IgD-negative memory B cell (primary cell): ENCODE measurements at regions not wholly inside any gene's neighbourhood (a gene's known extent, or its start where the extent isn't known, plus 50 kb on each side); places are given as distances from the start of the nearest gene placed in this dataset.

ENCODE experiments used
- H3K27ac Mint-ChIP-seq, 3 donors: one replicate each; pipeline ENCODE4 v1.8.0; 2020 to 2022; ENCODE audit warnings: mild to moderate bottlenecking in 3 of 3, mixed read lengths in 3 of 3, moderate library complexity in 1 of 3
- H3K27me3 Mint-ChIP-seq: one replicate; pipeline ENCODE4 v1.8.0; 2021; ENCODE audit warnings: mixed read lengths
- H3K36me3 Mint-ChIP-seq: one replicate; pipeline ENCODE4 v1.8.0; 2020; ENCODE audit warnings: mild to moderate bottlenecking, mixed read lengths
- H3K4me1 Mint-ChIP-seq, 3 donors: one replicate each; pipeline ENCODE4 v1.8.0; 2020 to 2022; ENCODE audit warnings: mixed read lengths in 3 of 3, mild to moderate bottlenecking in 1 of 3
- H3K4me3 Mint-ChIP-seq, 4 donors: one replicate each; pipeline ENCODE4 v1.8.0; 2020 to 2022; ENCODE audit warnings: mild to moderate bottlenecking in 4 of 4, mixed read lengths in 4 of 4, moderate library complexity in 3 of 4
- H3K9me3 Mint-ChIP-seq, 3 donors: one replicate each; pipeline ENCODE4 v1.8.0; 2020 to 2021; ENCODE audit warnings: mixed read lengths in 3 of 3, mild to moderate bottlenecking in 1 of 3

DNA sequence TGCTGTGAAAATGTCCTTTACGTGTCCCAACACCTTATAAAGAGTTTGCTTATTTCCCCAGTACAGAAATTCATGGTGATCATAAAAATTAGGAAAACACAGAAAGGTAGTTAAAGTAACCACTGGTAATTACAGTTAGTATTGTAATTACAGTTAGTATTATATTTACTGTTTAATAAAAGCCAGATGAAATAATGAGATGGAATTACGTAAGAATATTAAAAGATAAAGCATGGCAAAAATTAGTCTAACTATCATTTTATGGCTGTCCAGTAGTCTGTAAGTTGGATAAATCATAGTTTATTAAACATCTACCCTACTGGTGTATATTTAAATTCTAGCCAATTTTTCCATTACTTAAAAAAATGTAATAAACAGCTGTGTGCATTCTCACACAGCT lies 638.8 kb downstream of the ACTR3B start:
- Mint-ChIP-seq H3K4me1 (no peaks in the 10 kb centered on the region), H3K27me3 (no peaks in the 10 kb centered on the region), H3K4me3 (no peak overlapping the region), H3K27ac (no peak overlapping the region), H3K9me3 (peaks cover 0 to 24% (median 3%) of the 10 kb centered on the region in 3 donors), H3K36me3 (peaks cover 2% of the 10 kb centered on the region)

DNA sequence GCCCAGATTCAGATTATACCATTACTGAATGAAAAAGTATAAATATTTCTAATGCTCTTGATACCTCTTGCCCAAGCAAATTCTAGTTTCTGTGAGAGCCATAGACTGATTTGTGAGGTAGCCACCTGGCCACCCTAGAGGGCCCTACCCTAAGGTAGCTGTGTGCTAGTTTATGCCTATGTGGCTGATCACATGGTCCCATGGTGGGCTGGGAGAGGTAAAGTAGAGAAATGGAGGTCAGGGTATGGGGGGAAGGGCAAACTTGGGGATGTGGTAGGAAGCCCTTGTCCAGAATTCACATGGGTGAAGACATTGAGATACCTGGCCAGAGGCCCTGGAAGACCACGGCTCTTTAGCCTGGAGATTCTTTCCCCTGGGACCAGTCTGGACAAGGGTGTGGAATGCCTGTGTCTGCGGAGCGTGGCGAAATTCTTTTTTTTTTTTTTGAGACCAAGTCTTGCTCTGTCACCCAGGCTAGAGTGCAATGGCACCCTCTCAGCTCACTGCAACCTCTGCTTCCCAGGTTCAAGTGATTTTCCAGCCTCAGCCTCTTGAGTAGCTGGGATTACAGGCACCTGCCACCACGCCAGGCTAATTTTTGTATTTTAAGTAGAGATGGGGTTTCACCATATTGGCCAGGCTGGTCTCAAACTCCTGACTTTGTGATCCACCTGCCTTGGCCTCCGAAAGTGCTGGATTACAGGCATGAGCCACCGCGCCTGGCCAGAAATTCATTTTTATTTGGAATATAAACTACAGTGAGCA lies 639.4 kb downstream of the ACTR3B start:
- no peak overlapping the region for H3K27ac Mint-ChIP-seq
- no peak overlapping the region for H3K4me3 Mint-ChIP-seq
- peaks cover 0 to 19% (median 2%) of the 10 kb centered on the region in 3 donors for H3K9me3 Mint-ChIP-seq
- H3K4me1 Mint-ChIP-seq = no peaks in the 10 kb centered on the region
- H3K27me3 Mint-ChIP-seq = no peaks in the 10 kb centered on the region
- H3K36me3 Mint-ChIP-seq = peaks cover 2% of the 10 kb centered on the region

DNA sequence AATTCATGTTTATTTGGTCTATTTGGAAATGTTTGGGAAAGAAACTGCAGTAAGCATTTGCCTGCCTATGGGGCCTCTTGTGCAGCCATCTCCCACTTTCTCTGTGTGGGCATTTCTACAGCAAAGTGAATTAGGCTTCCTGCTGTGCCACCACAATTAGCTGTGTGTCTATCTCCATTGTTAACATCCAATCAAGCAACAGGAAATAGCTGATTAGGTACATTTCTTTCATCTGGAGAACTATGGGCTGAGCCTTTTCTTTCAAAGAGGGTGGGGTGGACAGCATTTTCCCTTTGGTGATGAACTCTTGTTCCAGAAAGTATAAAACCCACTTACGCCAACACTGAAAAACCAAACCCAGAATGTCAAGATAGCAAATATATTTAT lies 640.0 kb downstream of the ACTR3B start:
- peaks cover 0 to 16% (median 2%) of the 10 kb centered on the region in 3 donors for H3K9me3 Mint-ChIP-seq
- H3K36me3 Mint-ChIP-seq = peaks cover 2% of the 10 kb centered on the region
- no peak overlapping the region for H3K4me3 Mint-ChIP-seq
- no peaks in the 10 kb centered on the region for H3K27me3 Mint-ChIP-seq
- no peak overlapping the region for H3K27ac Mint-ChIP-seq
- no peaks in the 10 kb centered on the region for H3K4me1 Mint-ChIP-seq

DNA sequence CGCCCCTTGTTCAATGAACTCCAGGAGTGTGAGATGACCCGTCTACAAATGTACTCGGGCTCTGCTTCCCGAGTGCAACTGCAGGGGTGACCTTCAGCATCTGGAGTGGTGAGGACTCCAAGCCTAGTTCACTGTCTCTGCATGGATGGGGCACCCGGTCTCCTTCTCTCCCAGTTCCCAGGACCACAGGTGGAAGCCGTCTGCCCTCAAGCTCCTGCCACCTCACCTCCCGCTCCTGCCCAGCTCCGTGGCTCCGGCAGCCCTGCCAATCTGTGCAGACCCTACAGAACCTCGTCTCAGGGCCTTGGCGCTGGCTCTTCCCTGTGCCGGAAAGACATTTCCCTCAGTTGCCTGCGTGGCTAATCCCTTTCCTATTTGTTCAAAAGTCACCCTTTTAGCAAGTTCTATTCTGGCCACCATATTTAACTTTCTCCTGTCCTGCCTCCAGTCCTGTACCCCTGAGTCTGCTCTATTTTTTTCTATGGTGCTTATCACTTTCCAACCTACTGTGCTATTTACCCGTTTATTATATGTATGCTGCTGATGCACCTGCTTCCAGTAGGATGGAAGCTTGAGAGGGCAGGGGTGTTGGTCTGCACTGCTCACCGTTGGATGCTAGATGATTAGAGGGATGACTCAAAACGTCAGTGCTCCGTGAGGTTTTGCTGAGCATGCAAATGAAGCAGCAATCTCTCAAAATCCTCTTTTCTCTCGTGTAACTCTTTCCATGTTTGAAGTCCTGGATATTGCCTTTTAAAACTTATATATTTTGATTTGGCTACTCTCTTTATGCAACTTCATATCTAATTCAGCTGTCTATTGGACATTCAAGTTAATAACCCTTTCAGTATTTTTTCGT lies 641.4 kb downstream of the ACTR3B start:
- Mint-ChIP-seq H3K27me3 (no peaks in the 10 kb centered on the region), H3K27ac (no peak overlapping the region), H3K4me1 (no peaks in the 10 kb centered on the region), H3K36me3 (peaks cover 2% of the 10 kb centered on the region), H3K4me3 (no peak overlapping the region), H3K9me3 (peaks cover 0 to 12% (median 2%) of the 10 kb centered on the region in 3 donors)

DNA sequence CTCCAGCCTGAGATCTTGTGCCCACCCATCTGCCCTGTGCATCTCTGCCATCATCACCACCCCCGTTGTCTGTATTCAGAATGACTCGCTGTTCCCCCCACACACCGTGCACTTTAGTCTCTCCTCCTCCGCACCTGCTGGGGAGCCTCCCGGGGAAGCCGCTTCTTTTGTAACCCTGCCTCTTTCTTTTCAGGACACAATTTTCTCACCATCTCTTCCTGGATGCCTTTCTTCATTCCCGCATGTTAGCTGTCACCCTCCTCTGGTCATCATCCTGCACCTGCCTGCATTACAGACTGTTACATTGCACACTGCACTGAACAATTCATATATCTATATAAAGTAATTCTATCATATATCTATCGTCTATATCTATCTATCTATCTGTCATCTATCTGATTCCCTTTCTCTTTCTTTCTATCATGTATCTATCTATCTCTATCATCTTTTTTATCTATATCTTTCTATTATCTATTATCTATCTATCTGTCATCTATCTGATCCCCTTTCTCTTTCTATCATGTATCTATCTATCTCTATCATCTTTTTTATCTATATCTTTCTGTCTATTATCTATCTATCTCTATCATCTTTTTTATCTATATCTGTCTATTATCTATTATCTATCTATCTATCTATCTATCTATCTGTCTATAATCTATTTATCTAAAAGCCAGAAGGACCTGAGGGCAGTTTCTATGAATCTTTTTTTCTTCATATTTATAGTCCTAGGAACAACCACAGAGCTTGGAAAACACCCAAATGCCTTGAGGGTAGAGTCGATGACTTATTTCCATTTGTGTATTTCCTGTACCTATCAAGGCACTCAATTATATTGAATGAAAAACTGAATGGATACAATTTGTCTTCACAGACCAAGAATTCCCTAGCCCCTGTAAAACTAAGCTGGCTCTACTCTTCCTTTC lies 642.5 kb downstream of the ACTR3B start:
- H3K27me3 Mint-ChIP-seq = no peaks in the 10 kb centered on the region

DNA sequence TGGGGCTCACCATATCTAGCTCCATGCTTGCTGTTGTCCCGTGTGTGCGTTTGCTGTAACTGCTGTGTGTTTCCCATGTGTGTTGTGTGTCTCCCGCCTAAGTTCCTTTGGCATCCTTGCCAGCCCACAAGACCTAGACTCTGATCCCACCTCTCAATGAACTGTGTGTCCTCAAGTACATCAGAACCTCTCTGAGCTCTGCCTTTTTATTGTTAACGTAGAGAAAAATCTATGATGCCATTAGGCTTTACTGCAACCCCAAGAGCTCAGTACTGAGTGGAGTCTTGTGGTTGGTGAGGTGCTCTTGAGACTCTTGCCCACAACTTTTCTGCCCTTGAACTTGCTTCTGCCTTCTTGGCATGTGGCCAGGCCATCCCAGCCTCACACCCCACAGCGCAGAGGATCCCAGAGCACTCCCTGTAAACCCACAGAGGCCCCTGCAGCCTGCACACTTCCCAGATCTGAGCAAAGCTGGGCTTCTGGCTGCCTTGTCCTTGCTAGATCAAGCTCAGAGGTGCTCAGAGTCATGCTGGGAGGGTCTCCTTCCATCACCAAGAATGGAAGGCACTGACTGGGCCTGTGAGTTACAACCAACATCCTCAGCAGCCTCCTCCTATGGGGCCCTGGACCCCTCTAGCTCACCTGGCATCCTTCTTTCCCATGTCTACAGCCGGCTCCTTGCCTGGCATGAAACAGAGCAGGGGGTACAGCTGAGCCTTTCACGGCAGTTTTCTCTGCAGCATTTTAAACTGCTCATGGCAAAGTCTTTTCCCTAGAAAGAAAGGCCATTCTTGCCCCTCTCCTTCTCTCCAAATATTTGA lies 643.4 kb downstream of the ACTR3B start:
- Mint-ChIP-seq H3K27me3 (no peaks in the 10 kb centered on the region), H3K4me1 (no peaks in the 10 kb centered on the region), H3K4me3 (no peak overlapping the region), H3K36me3 (peaks cover 2% of the 10 kb centered on the region), H3K27ac (no peak overlapping the region), H3K9me3 (peaks cover 0 to 12% (median 2%) of the 10 kb centered on the region in 3 donors)

More for the DNA sequence above, 642.5 kb downstream of the ACTR3B start:
- no peak overlapping the region for H3K27ac Mint-ChIP-seq
- H3K4me1 Mint-ChIP-seq = no peaks in the 10 kb centered on the region
- no peak overlapping the region for H3K4me3 Mint-ChIP-seq
- H3K36me3 Mint-ChIP-seq = peaks cover 2% of the 10 kb centered on the region
- H3K9me3 Mint-ChIP-seq = peaks cover 0 to 12% (median 2%) of the 10 kb centered on the region in 3 donors

DNA sequence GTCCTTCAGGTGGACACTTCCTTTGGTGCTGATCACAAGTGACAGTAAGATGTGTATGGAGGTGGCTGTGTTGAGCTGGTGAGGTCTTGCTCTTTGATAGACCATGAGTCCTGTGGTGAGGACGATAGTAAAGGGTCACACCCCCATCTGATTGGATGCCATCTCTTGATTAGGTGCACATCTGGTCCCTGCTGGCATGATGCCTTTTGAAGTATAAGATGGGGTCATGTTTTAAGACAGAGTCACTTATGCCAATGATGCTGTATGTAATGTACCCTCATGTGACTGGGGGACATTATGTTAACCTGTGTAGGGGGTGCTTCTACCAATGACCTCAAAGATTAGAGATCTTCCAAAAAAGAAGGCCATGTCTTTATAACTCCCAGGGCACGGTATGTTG lies 644.6 kb downstream of the ACTR3B start:
- no peaks in the 10 kb centered on the region for H3K27me3 Mint-ChIP-seq
- H3K36me3 Mint-ChIP-seq = peaks cover 4% of the 10 kb centered on the region
- peaks cover 2 to 20% (median 2%) of the 10 kb centered on the region in 3 donors for H3K9me3 Mint-ChIP-seq
- H3K4me3 Mint-ChIP-seq = no peak overlapping the region
- no peak overlapping the region for H3K27ac Mint-ChIP-seq
- H3K4me1 Mint-ChIP-seq = no peaks in the 10 kb centered on the region

DNA sequence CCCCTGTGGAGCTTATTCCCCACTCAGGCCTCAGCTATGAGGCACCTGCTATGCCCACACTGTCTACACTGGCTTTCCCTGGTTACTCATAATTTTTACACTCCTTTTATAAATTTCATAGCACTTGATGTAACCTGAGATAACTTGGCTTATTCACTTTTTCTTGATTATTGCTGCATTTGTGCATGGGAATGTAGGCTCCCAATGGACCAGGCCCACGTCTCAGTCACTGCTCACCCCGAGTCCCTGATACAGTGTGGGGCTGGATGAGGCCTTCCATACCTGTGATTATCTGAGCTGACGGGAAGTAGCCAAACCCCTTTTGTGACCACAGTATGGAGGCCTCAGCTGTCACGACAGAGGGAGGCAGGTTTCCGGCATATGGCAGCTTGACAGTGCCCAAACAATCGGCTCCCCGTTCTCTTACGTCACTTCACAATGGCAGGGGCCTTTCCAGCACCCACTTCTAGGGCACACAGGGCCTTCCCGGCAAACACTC lies 645.3 kb downstream of the ACTR3B start:
- no peak overlapping the region for H3K27ac Mint-ChIP-seq
- no peak overlapping the region for H3K4me3 Mint-ChIP-seq
- peaks cover 4% of the 10 kb centered on the region for H3K36me3 Mint-ChIP-seq
- H3K27me3 Mint-ChIP-seq = no peaks in the 10 kb centered on the region
- H3K9me3 Mint-ChIP-seq = peaks cover 2 to 20% (median 2%) of the 10 kb centered on the region in 3 donors
- H3K4me1 Mint-ChIP-seq = no peaks in the 10 kb centered on the region

DNA sequence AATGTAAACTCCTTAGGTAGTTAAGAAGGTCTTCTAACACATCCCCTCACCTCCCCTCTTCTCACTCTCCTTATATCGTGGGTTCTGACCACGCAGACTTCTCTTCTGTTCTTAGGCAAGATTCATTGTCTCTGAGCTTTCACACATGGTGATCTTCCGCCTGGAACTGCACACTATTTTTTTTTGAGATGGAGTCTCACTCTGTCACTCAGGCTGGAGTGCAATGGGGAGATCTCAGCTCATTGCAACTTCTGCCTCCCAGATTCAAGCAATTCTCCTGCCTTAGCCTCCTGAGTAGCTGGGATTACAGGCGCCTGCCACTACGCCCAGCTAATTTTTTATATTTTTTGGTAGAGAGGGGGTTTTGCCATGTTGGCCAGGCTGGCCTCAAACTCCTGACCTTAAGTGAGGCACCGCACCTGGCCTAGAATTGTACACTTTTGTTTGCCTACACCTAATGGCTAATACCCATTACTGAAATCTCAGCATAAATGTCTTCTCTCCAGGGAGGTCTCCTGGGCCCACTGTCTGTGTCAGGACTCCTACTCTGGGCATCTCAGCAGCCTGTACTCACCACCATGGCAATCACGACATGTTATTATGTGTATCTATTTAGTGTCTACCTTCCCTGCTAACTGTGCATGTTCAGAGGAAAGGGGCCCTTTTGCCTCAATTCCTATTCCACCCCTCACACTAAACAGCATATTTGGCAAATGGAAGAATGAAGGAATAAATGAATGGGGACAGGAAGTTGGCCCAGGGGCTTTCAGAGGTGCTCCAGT lies 646.3 kb upstream of the DPP6 start:
- Mint-ChIP-seq H3K9me3 (peaks cover 2 to 21% (median 2%) of the 10 kb centered on the region in 3 donors), H3K4me1 (no peaks in the 10 kb centered on the region), H3K4me3 (no peak overlapping the region), H3K27ac (no peak overlapping the region), H3K27me3 (no peaks in the 10 kb centered on the region), H3K36me3 (peaks cover 4% of the 10 kb centered on the region)

DNA sequence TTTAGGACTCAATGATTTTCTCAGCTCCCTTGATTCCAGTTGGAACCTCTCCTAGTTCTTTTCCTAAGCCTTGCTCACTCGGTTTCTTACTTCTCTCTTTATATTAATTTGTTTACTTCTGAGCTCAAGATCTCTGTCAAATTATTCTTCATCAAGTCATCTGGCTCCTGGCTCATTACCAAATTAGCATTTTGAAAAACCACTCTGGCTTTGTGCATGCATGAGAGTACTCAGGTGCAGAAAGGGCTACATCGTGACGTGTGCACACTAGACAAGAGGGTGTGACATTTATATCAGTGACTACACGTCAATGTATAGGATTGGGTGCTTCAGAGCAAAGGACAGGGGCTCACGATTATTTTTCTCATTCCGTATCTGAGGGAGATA lies 645.7 kb upstream of the DPP6 start:
- no peaks in the 10 kb centered on the region for H3K4me1 Mint-ChIP-seq
- no peaks in the 10 kb centered on the region for H3K27me3 Mint-ChIP-seq
- peaks cover 2 to 18% (median 2%) of the 10 kb centered on the region in 3 donors for H3K9me3 Mint-ChIP-seq
- no peak overlapping the region for H3K4me3 Mint-ChIP-seq
- H3K36me3 Mint-ChIP-seq = peaks cover 4% of the 10 kb centered on the region
- no peak overlapping the region for H3K27ac Mint-ChIP-seq

DNA sequence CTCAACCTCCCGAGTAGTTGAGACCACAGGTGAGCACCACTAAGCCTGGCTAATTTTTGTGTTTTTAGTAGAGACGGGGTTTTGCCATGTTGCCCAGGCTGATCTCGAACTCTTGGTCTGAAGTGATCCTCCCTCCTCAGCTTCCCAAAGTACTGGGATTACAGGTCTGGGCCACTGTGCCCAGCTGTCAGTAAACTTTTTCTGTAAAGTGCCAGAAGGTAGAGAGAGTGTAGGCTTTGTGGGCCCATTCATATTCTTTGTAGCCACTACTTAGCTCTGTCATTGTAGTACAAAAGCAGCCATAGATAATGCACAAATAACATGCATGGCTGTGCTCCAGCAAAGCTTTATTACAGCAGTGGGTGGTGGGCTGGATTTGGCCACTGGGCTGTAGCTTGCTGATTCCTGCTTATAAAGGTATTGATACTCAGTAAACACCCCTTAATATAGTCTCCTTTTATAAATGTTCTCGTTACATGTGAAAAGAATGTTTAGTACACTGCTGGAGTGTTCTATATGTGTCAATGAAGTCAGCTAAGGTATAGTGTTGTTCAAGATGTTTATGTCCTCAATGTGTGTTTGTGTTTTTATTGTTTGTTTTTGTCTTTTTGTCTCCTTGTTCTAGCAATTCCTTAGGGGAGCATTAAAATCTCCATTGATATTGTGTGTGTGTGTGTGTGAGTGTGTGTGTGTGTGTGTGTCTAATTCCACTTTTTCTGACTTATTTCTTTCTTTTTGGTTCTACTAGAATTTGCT lies 644.7 kb upstream of the DPP6 start:
- Mint-ChIP-seq H3K27me3 (no peaks in the 10 kb centered on the region), H3K4me1 (no peaks in the 10 kb centered on the region), H3K4me3 (no peak overlapping the region), H3K27ac (no peak overlapping the region), H3K9me3 (peaks cover under 1 to 13% (median 2%) of the 10 kb centered on the region in 3 donors), H3K36me3 (peaks cover 2% of the 10 kb centered on the region)

DNA sequence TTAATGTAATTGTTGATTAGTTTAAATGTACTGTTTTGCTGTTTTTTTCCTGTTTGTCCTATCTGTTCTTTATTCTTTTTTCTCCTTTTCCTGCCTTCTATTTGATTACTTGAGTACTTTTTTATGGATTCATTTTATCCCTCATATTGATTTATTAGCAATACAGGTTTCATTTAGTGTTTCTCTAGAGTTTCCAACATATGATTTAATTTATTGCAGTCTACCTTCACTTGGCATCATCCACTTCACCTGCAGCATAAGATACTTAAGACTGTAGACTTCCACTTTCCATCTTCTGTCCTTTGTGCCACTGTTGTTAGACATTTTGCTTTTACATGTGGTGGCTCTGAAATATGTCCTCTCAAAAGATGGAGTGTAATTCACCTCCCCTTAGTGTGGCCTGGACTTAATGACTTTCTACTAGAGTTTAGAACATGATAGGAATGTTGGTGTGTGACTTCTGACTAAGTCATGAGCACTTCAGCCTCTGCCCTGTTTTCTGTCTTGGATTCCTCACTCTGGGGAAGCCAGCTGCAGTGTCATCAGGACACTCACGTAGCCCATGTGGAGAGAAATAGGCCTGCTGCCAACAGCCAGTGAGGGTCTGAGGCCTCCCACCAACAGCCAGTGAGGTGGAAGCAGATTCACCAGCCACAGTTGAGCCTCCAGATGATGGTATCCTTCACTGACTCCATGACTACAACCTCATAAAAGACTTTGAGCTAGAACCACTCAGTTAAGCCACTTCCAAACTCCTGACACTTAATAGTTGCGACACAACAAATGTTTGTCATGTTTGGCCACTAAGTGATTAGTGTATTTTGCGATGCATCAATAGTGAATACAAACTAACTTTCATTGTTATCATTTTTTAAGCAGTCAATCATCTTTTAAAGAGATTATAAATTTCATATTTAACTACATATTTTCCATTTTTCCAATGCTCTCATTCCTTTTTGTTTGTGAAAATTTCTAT lies 643.5 kb upstream of the DPP6 start:
- no peaks in the 10 kb centered on the region for H3K27me3 Mint-ChIP-seq
- H3K36me3 Mint-ChIP-seq = peaks cover 2% of the 10 kb centered on the region
- H3K27ac Mint-ChIP-seq = no peak overlapping the region
- no peaks in the 10 kb centered on the region for H3K4me1 Mint-ChIP-seq
- peaks cover 4 to 13% (median 4%) of the 10 kb centered on the region in 3 donors for H3K9me3 Mint-ChIP-seq
- no peak overlapping the region for H3K4me3 Mint-ChIP-seq
